HCT116 (cell line): ENCODE measurements at regions not wholly inside any gene's neighbourhood (a gene's known extent, or its start where the extent isn't known, plus 50 kb on each side); places are given as distances from the start of the nearest gene placed in this dataset.

Experiments used
- ATF3 ChIP-seq: IDR thresholded peaks from 2 replicates; pipeline ENCODE4 v1.6.1; 2012
- CBX3 ChIP-seq: IDR thresholded peaks from 2 replicates; pipeline ENCODE4 v1.6.1; 2012; ENCODE audit warnings: low read depth
- EGR1 ChIP-seq: IDR thresholded peaks from 2 replicates; pipeline ENCODE4 v1.6.1; 2012; ENCODE audit warnings: low read depth
- EZH2phosphoT487 ChIP-seq: fragments of 200-600 bp; IDR thresholded peaks from 2 replicates; pipeline ENCODE4 v1.6.1; 2018; ENCODE audit warnings: antibody characterized with exemption, borderline replicate concordance
- JUND ChIP-seq: IDR thresholded peaks from 2 replicates; pipeline ENCODE4 v1.6.1; 2012
- MAX ChIP-seq: IDR thresholded peaks from 2 replicates; pipeline ENCODE4 v1.6.1; 2012
- POLR2A ChIP-seq: IDR thresholded peaks from 2 replicates; pipeline ENCODE4 v1.7.0; 2011; ENCODE audit warnings: borderline replicate concordance; ENCODE audit not compliant: insufficient read depth, insufficient read length; ENCODE audit errors: extremely low read depth
- POLR2AphosphoS5 ChIP-seq: IDR thresholded peaks from 2 replicates; pipeline ENCODE4 v1.6.1; 2011; ENCODE audit warnings: mild to moderate bottlenecking, low read depth, low read length, moderate library complexity
- SIN3A ChIP-seq: IDR thresholded peaks from 2 replicates; pipeline ENCODE4 v1.6.1; 2012; ENCODE audit warnings: low read depth
- TF ChIP-seq, protein P1 (sequence below), 3 experiments: fragments of 200-600 bp in 1 of 3; sonication (generic) in 1 of 3; IDR thresholded peaks in 2 of 3; conservative IDR thresholded peaks in 1 of 3; 2 replicates each; pipeline ENCODE4 v1.5.1; 2012 to 2017; ENCODE audit warnings: low read depth in 2 of 3, low read length in 2 of 3, antibody characterized with exemption in 1 of 3, borderline replicate concordance in 1 of 3, control low read depth in 1 of 3, mild to moderate bottlenecking in 1 of 3, mixed read lengths in 1 of 3, mixed run types in 1 of 3, moderate library complexity in 1 of 3; ENCODE audit not compliant: insufficient read depth in 1 of 3

DNA sequence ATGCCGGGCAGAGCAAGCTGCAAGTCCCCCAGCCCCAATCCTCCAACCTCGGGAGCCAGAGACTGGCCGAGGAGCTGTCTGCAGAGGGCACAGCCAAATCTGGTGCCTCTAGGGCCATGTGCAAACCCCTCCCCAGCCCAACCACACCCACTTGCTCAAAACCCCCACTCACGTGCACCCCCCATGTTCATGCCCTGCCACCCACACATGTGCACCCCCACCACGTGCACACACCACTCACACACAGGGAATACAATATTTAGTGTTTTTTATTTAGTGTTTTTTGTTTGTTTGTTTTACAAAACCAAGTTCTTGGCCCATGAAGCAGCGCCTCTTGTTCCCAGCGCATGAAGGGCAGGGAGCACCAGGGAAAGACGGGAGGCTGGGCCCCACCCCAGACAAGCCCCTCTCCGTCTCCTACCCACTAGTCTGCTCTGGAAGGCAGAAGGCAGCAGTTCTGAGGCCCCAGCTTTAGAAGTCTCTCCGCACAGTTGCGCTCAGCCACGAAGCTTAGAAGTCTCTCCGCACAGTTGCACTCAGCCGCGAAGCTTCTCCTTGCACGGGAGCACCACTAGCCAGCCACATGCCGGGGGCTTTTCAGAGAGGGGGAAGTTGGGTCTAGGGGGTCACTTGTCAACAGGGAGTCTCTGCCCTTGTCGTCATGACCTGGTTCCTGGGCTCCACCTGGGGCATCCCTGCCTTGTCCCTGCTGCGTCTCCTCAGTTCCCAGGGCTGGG lies 276.1 kb upstream of the HDAC4 start:
- TF ChIP-seq POLR2AphosphoS5 (no peak), POLR2A (no peak), ATF3 (no peak), EGR1 (no peak), EZH2phosphoT487 (no peak), SIN3A (no peak), JUND (no peak), MAX (no peak), CBX3 (no peak)
- TF ChIP-seq, protein P1, sequence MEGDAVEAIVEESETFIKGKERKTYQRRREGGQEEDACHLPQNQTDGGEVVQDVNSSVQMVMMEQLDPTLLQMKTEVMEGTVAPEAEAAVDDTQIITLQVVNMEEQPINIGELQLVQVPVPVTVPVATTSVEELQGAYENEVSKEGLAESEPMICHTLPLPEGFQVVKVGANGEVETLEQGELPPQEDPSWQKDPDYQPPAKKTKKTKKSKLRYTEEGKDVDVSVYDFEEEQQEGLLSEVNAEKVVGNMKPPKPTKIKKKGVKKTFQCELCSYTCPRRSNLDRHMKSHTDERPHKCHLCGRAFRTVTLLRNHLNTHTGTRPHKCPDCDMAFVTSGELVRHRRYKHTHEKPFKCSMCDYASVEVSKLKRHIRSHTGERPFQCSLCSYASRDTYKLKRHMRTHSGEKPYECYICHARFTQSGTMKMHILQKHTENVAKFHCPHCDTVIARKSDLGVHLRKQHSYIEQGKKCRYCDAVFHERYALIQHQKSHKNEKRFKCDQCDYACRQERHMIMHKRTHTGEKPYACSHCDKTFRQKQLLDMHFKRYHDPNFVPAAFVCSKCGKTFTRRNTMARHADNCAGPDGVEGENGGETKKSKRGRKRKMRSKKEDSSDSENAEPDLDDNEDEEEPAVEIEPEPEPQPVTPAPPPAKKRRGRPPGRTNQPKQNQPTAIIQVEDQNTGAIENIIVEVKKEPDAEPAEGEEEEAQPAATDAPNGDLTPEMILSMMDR (IDR thresholded peaks at IDR 0.05 in 2 of 3, conservative IDR thresholded peaks at IDR 0.05 in 1 of 3; ENCODE audit: borderline replicate concordance in 1 of 3, insufficient read depth in 1 of 3, low read depth in 2 of 3, low read length in 2 of 3), result no peak
